HG02642 (cell line): ENCODE measurements at regions not wholly inside any gene's neighbourhood (a gene's known extent, or its start where the extent isn't known, plus 50 kb on each side); places are given as distances from the start of the nearest gene placed in this dataset.

Experiments
- ATAC-seq: cut with Tn5 transposase; IDR thresholded peaks from one replicate; pipeline ENCODE4 v1.9.1; 2021; ENCODE audit warnings: mild to moderate bottlenecking; ENCODE audit not compliant: unreplicated experiment, poor library complexity

GRCh38 chr4:45985038-45985437 lies 138.8 kb downstream of the GABRG1 start:
- ATAC-seq, result no peak

GRCh38 chr4:45971108-45971507 lies 152.7 kb downstream of the GABRG1 start:
- no peak for ATAC-seq

GRCh38 chr4:45957353-45957752 lies 166.5 kb downstream of the GABRG1 start:
- no peak for ATAC-seq

- ATAC-seq, result no peak
Measured at GRCh38 chr4:45954276-45954675, 169.6 kb downstream of the GABRG1 start.

GRCh38 chr4:45951153-45951552 lies 172.7 kb downstream of the GABRG1 start:
- no peak for ATAC-seq

- no peak for ATAC-seq
Measured at GRCh38 chr4:45946699-45947098, 177.2 kb downstream of the GABRG1 start.

GRCh38 chr4:45944000-45944399 lies 179.9 kb downstream of the GABRG1 start:
- ATAC-seq, result no peak

- no peak for ATAC-seq
Measured at GRCh38 chr4:45939056-45939455, 184.8 kb downstream of the GABRG1 start.

GRCh38 chr4:45931154-45931553 lies 192.7 kb downstream of the GABRG1 start:
- ATAC-seq, result no peak

- no peak for ATAC-seq
Measured at GRCh38 chr4:45927641-45928040, 196.2 kb downstream of the GABRG1 start.

- ATAC-seq, result no peak
Measured at GRCh38 chr4:45925809-45926208, 198.0 kb downstream of the GABRG1 start.

GRCh38 chr4:45920861-45921260 lies 203.0 kb downstream of the GABRG1 start:
- ATAC-seq, result no peak

GRCh38 chr4:45910511-45910910 lies 213.3 kb downstream of the GABRG1 start:
- no peak for ATAC-seq

GRCh38 chr4:45897946-45898585 lies 225.8 kb downstream of the GABRG1 start:
- ATAC-seq, result no peak

- no peak for ATAC-seq
Measured at GRCh38 chr4:45883421-45883820, 240.4 kb downstream of the GABRG1 start.

- ATAC-seq, result no peak
Measured at GRCh38 chr4:45876235-45876890, 247.5 kb downstream of the GABRG1 start.

- no peak for ATAC-seq
Measured at GRCh38 chr4:45869184-45869583, 254.7 kb downstream of the GABRG1 start.

- no peak for ATAC-seq
Measured at GRCh38 chr4:45865781-45866180, 258.1 kb downstream of the GABRG1 start.

GRCh38 chr4:45855857-45856256 lies 268.0 kb downstream of the GABRG1 start:
- ATAC-seq, result no peak

GRCh38 chr4:45846016-45846415 lies 277.8 kb downstream of the GABRG1 start:
- ATAC-seq, result no peak

- no peak for ATAC-seq
Measured at GRCh38 chr4:45841791-45842190, 282.1 kb downstream of the GABRG1 start.

GRCh38 chr4:45831692-45832091 lies 292.2 kb downstream of the GABRG1 start:
- ATAC-seq, result no peak
